GM12878 (cell line): ENCODE measurements at regions not wholly inside any gene's neighbourhood (a gene's known extent, or its start where the extent isn't known, plus 50 kb on each side); places are given as distances from the start of the nearest gene placed in this dataset.

ENCODE experiments used
- ATAC-seq: fragments of 200-7000 bp; cut with Tn5 transposase; 3 replicates; pipeline ENCODE4 v1.9.1; 2020; ENCODE audit warnings: mild to moderate bottlenecking, moderate library complexity
- BruUV-seq: library from RNA; stranded (reverse); fragments of 400-500 nt; replicated peaks from 2 replicates; lab custom pipeline; 2021; lab: Mats Ljungman, UMichigan
- CTCF ChIA-PET: fragments of 300-600 bp; sonication (Branson Sonifier 250); formaldehyde crosslinking; extraction: SDS; loops from one replicate; lab custom pipeline; 2021; ENCODE audit warnings: inconsistent platforms; lab: Yijun Ruan, JAX
- POLR2A ChIA-PET: fragments of 350-600 bp; formaldehyde crosslinking; extraction: SDS; loops from one replicate; lab custom pipeline; 2021; ENCODE audit warnings: inconsistent platforms; lab: Charles Lee
- RAD21 ChIA-PET: fragments of 300-600 bp; sonication (Branson Sonifier 250); formaldehyde crosslinking; loops from one replicate; lab custom pipeline; 2023; ENCODE audit warnings: antibody characterized with exemption; ENCODE audit not compliant: unreplicated experiment; lab: Charles Lee
- SMC1A ChIA-PET: fragments of 300-600 bp; sonication (Branson Sonifier 250); formaldehyde crosslinking; loops from one replicate; lab custom pipeline; 2023; ENCODE audit not compliant: unreplicated experiment, uncharacterized antibody; lab: Charles Lee
- DNase-seq: peaks from one replicate; pipeline ENCODE4 v3.0.0-alpha.2; 2011; ENCODE audit warnings: low read depth, low spot score
- FAIRE-seq: peaks from 3 replicates; lab custom pipeline; 2011; peaks lifted over from hg19 to GRCh38; lab: Jason Lieb, UNC
- H2AFZ ChIP-seq: 2 replicates; pipeline ENCODE4 v1.6.0; 2011; ENCODE audit warnings: low read depth, low read length, control low read depth; ENCODE audit not compliant: control insufficient read depth
- H3K27ac ChIP-seq: 2 replicates; pipeline ENCODE4 v1.5.1; 2011; ENCODE audit warnings: control low read depth; ENCODE audit not compliant: control insufficient read depth, insufficient read depth
- H3K27me3 ChIP-seq, 2 experiments: replicated peaks in 1 of 2; 2 replicates each; pipeline versions ENCODE4 v1.6.0 to v1.6.1; 2011; ENCODE audit warnings: low read length in 1 of 2; ENCODE audit not compliant: control insufficient read depth in 2 of 2, insufficient read depth in 2 of 2
- H3K36me3 ChIP-seq, 2 experiments: 2 replicates each; pipeline ENCODE4 v1.5.1; 2011; ENCODE audit warnings: low read length in 1 of 2; ENCODE audit not compliant: control insufficient read depth in 2 of 2, insufficient read depth in 2 of 2
- H3K4me1 ChIP-seq: 2 replicates; pipeline ENCODE4 v1.6.1; 2011; ENCODE audit warnings: mild to moderate bottlenecking, low read length, moderate library complexity, mixed read lengths; ENCODE audit not compliant: control insufficient read depth, insufficient read depth
- H3K4me2 ChIP-seq: 2 replicates; pipeline ENCODE4 v1.6.0; 2011; ENCODE audit warnings: control low read depth; ENCODE audit not compliant: control insufficient read depth, insufficient read depth
- H3K4me3 ChIP-seq: fragments of 200-600 bp; sonication (generic); 2 replicates; pipeline ENCODE4 v1.5.1; 2016
- H3K79me2 ChIP-seq: 2 replicates; pipeline ENCODE4 v1.6.0; 2011; ENCODE audit warnings: low read length; ENCODE audit not compliant: control insufficient read depth, insufficient read depth
- H3K9ac ChIP-seq: 2 replicates; pipeline ENCODE4 v1.8.0; 2011; ENCODE audit warnings: low read length, control low read depth, mixed read lengths; ENCODE audit not compliant: control insufficient read depth, insufficient read depth
- H3K9me3 ChIP-seq: replicated peaks from 3 replicates; pipeline ENCODE4 v1.5.1; 2011; ENCODE audit warnings: mild to moderate bottlenecking, low read length; ENCODE audit not compliant: control insufficient read depth, insufficient read depth
- H4K20me1 ChIP-seq: 2 replicates; pipeline ENCODE4 v1.6.0; 2011; ENCODE audit not compliant: control insufficient read depth, insufficient read depth
- BMI1 ChIP-seq: fragments of 450-650 bp; IDR thresholded peaks from 2 replicates; pipeline ENCODE4 v1.6.1; 2016; ENCODE audit warnings: mild to moderate bottlenecking, moderate library complexity, borderline replicate concordance
- CBX3 ChIP-seq: fragments of 200-600 bp; sonication (generic); IDR thresholded peaks from 2 replicates; pipeline ENCODE4 v1.6.1; 2016; ENCODE audit warnings: low read depth, borderline replicate concordance
- EED ChIP-seq: sonication (generic); IDR thresholded peaks from 2 replicates; pipeline ENCODE4 v1.6.1; 2016; ENCODE audit warnings: antibody characterized with exemption, low read depth
- EZH2 ChIP-seq: IDR thresholded peaks from 2 replicates; pipeline ENCODE4 v1.6.1; 2012; ENCODE audit warnings: low read depth, mild to moderate bottlenecking, control low read depth, inconsistent platforms, low read length, borderline replicate concordance; ENCODE audit not compliant: control insufficient read depth
- GABPA ChIP-seq: IDR thresholded peaks from 2 replicates; pipeline ENCODE4 v1.6.1; 2014; ENCODE audit warnings: antibody characterized with exemption, low read depth, mild to moderate bottlenecking, inconsistent platforms
- HDAC6 ChIP-seq: fragments of 200-600 bp; sonication (generic); IDR thresholded peaks from one replicate; pipeline ENCODE4 v1.8.0; 2017; ENCODE audit warnings: antibody characterized with exemption; ENCODE audit not compliant: unreplicated experiment
- IRF5 ChIP-seq: fragments of 450-650 bp; IDR thresholded peaks from 2 replicates; pipeline ENCODE4 v1.6.1; 2017; ENCODE audit warnings: borderline replicate concordance
- MEF2B ChIP-seq: fragments of 450-650 bp; IDR thresholded peaks from 2 replicates; pipeline ENCODE4 v1.6.1; 2018; ENCODE audit warnings: mild to moderate bottlenecking, moderate library complexity; ENCODE audit not compliant: partially characterized antibody, poor library complexity, severe bottlenecking
- PKNOX1 ChIP-seq: fragments of 450-650 bp; IDR thresholded peaks from 2 replicates; pipeline ENCODE4 v1.6.1; 2016; ENCODE audit warnings: mild to moderate bottlenecking
- POU2F2 ChIP-seq: IDR thresholded peaks from 3 replicates; pipeline ENCODE4 v1.6.1; 2011; ENCODE audit warnings: low read depth, mild to moderate bottlenecking, low read length, borderline replicate concordance
- RELB ChIP-seq: fragments of 450-650 bp; IDR thresholded peaks from 2 replicates; pipeline ENCODE4 v1.6.1; 2017; ENCODE audit warnings: low read depth, mild to moderate bottlenecking, moderate library complexity
- SMC3 ChIP-seq: IDR thresholded peaks from 2 replicates; pipeline ENCODE4 v1.6.1; 2011; ENCODE audit warnings: low read length, improper control_type of control experiment, borderline replicate concordance
- SPI1 ChIP-seq: IDR thresholded peaks from 2 replicates; pipeline ENCODE4 v1.6.1; 2011; ENCODE audit warnings: low read depth, mild to moderate bottlenecking, low read length, moderate library complexity, borderline replicate concordance; ENCODE audit not compliant: insufficient read depth
- ZBTB11 ChIP-seq: fragments of 450-650 bp; formaldehyde crosslinking; IDR thresholded peaks from 2 replicates; pipeline ENCODE4 v1.5.0; 2022; ENCODE audit warnings: mild to moderate bottlenecking, missing genetic modification characterization
- ZNF384 ChIP-seq: IDR thresholded peaks from 2 replicates; pipeline ENCODE4 v1.6.1; 2012; ENCODE audit warnings: low read depth, mild to moderate bottlenecking, low read length, improper control_type of control experiment, borderline replicate concordance
- WGBS: methylation state at CpG from one replicate; pipeline ENCODE4 v1.1.6; 2016; ENCODE audit warnings: low lambda C conversion rate; ENCODE audit not compliant: insufficient replicate concordance, insufficient coverage; ENCODE audit errors: missing lambda C conversion rate; 5-methylcytosine and 5-hydroxymethylcytosine counted together
- in situ Hi-C: fragments of 300-500 bp; cut with MboI; formaldehyde crosslinking; loops from 9 replicates; pipeline ENCODE4 v1.14.3; 2018; ENCODE audit warnings: mixed read lengths
- intact Hi-C: fragments of 100-400 bp; cut with micrococcal nuclease; formaldehyde crosslinking; loops from one replicate; pipeline ENCODE4 v1.14.2; 2022; ENCODE audit not compliant: unreplicated experiment
- TF ChIP-seq, protein P1 (sequence below): IDR thresholded peaks from 2 replicates; pipeline ENCODE4 v1.6.1; 2011; ENCODE audit warnings: mild to moderate bottlenecking, low read depth, low read length, moderate library complexity; ENCODE audit not compliant: insufficient replicate concordance

DNA sequence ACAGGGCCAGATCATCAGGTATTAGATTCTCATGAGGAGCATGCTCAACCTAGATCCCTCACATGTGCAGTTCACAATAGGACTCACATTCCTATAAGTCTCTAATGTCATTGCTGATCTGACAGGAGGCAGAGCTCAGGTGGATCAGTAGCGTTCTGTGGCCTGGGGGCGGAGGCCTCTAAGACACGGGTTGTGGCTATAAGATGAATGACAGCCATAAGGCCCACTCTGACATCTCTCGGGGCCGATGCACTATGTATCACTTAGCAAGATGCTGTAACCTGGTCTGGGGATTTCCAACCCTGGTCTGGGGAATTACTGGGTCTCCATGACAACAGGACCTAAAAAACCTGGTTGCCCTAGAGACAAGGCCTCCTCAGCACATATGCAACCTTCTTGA is 932.7 kb downstream of the TBC1D22A start:
- no TSS peak for BruUV-seq
- peak; percentile 26 for DNase-seq
- no peak for FAIRE-seq
- ChIA-PET RAD21 (no interaction called here), POLR2A (no interaction called here)
- H3K79me2 ChIP-seq: no peaks in the 10 kb centered on the region
- no peaks in the 10 kb centered on the region for H3K27me3 ChIP-seq
- H3K9ac ChIP-seq: no peak overlapping the region
- no peak overlapping the region for H3K27ac ChIP-seq
- TF ChIP-seq, protein P1, sequence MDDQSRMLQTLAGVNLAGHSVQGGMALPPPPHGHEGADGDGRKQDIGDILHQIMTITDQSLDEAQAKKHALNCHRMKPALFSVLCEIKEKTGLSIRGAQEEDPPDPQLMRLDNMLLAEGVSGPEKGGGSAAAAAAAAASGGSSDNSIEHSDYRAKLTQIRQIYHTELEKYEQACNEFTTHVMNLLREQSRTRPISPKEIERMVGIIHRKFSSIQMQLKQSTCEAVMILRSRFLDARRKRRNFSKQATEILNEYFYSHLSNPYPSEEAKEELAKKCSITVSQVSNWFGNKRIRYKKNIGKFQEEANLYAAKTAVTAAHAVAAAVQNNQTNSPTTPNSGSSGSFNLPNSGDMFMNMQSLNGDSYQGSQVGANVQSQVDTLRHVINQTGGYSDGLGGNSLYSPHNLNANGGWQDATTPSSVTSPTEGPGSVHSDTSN: peak; percentile 68
- TF ChIP-seq ZBTB11 (CRISPR knock-in tag) (no peak), MEF2B (no peak), GABPA (no peak), SMC3 (no peak), PKNOX1 (peak; percentile 92), EED (no peak), SPI1 (no peak), IRF5 (no peak), CBX3 (no peak), POU2F2 (no peak), BMI1 (peak; percentile 90), HDAC6 (no peak), RELB (no peak), EZH2 (no peak), ZNF384 (no peak)
- TF ChIP-seq, all 136 proteins: peak for 3
- Histone ChIP-seq H3K4me3 (no peak overlapping the region), H3K9me3 (no peaks in the 10 kb centered on the region; the same call in 2 of the 3 replicates), H2AFZ (no peak overlapping the region), H3K4me2 (0 out of 2 replicates have a peak overlapping the region, but pooled peaks have one; percentile 7), H3K36me3 (no peaks in the 10 kb centered on the region), H3K4me1 (no peaks in the 10 kb centered on the region), H4K20me1 (no peaks in the 10 kb centered on the region)
- 10% methylated on average over 5 of the region's 5 CpGs for WGBS
- peak; percentile 94 for ATAC-seq
- intact Hi-C loops: no loop called here
- CTCF ChIA-PET: no interaction called here
- in situ Hi-C loops: no loop called here
- SMC1A ChIA-PET: no interaction called here
